Astrocyte of the cerebellum (primary cell): ENCODE measurements at regions not wholly inside any gene's neighbourhood (a gene's known extent, or its start where the extent isn't known, plus 50 kb on each side); places are given as distances from the start of the nearest gene placed in this dataset.

ENCODE experiments used
- DNase-seq: peaks from one replicate; pipeline ENCODE4 v3.0.0-alpha.2; 2011; ENCODE audit warnings: low read depth
- H3K4me3 ChIP-seq: 2 replicates; pipeline ENCODE4 v1.5.1; 2011; ENCODE audit warnings: mild to moderate bottlenecking, low read depth, low read length, moderate library complexity
- CTCF ChIP-seq: IDR thresholded peaks from 2 replicates; pipeline ENCODE4 v1.5.1; 2012; ENCODE audit warnings: low read length, low read depth, moderate library complexity, mild to moderate bottlenecking; ENCODE audit errors: missing control alignments
- in situ Hi-C: cut with HindIII; loops from 2 replicates; pipeline ENCODE4 v1.10.0; 2017; ENCODE audit warnings: low sequenced_read_pairs

GRCh38 chr9:119429302-119429701 is 60.1 kb upstream of the BRINP1 start:
- TF ChIP-seq CTCF, result no peak
- in situ Hi-C loops, result no loop called here
- no peak for DNase-seq
- no peak overlapping the region for H3K4me3 ChIP-seq

- no peak for DNase-seq
- H3K4me3 ChIP-seq, result no peak overlapping the region
- in situ Hi-C loops, result no loop called here
- no peak for TF ChIP-seq CTCF
Observed at GRCh38 chr9:119420231-119420630, 51.0 kb upstream of the BRINP1 start.
